HCT116 (cell line): ENCODE measurements at regions not wholly inside any gene's neighbourhood (a gene's known extent, or its start where the extent isn't known, plus 50 kb on each side); places are given as distances from the start of the nearest gene placed in this dataset.

Experiments used
- ATAC-seq: fragments of 200-7000 bp; cut with Tn5 transposase; 2 replicates; pipeline ENCODE4 v1.9.1; 2020; ENCODE audit warnings: mild to moderate bottlenecking, moderate library complexity
- BruUV-seq: library from RNA; stranded (reverse); fragments of 400-500 nt; replicated peaks from 2 replicates; lab custom pipeline; 2021; lab: Mats Ljungman, UMichigan
- CTCF ChIA-PET: fragments of 300-600 bp; sonication (Branson Sonifier 250); formaldehyde crosslinking; loops from one replicate; lab custom pipeline; 2021; ENCODE audit warnings: antibody characterized with exemption; lab: Charles Lee
- POLR2A ChIA-PET: fragments of 300-600, 350-600 bp; sonication (Branson Sonifier 250); formaldehyde crosslinking; loops from one replicate; lab custom pipeline; 2021; ENCODE audit warnings: antibody characterized with exemption; lab: Charles Lee
- RAD21 ChIA-PET, 2 experiments: fragments of 300-600 bp; sonication (Branson Sonifier 250); formaldehyde crosslinking; loops; one replicate each; lab custom pipeline; 2023; ENCODE audit warnings: low total read pairs in 2 of 2; ENCODE audit not compliant: uncharacterized antibody in 2 of 2, unreplicated experiment in 2 of 2, low non-redundant PET in 1 of 2; lab: Charles Lee
- DNase-seq: peaks from one replicate; pipeline ENCODE4 v3.0.0-alpha.2; 2010; ENCODE audit warnings: low read depth, low spot score
- H2AFZ ChIP-seq: fragments of 200-600 bp; shearing (Covaris generic), sonication (generic); 2 replicates; pipeline ENCODE4 v1.6.1; 2017; ENCODE audit warnings: low read depth, mixed run types, mixed read lengths, antibody characterized with exemption, low read length; ENCODE audit not compliant: poor library complexity, severe bottlenecking
- H3K27ac ChIP-seq: 2 replicates; pipeline ENCODE4 v1.5.1; 2012; ENCODE audit warnings: low read depth, low read length
- H3K27me3 ChIP-seq: fragments of 200-600 bp; sonication (generic); 2 replicates; pipeline ENCODE4 v1.6.1; 2016; ENCODE audit warnings: mixed run types, low read length, mixed read lengths; ENCODE audit not compliant: insufficient read depth
- H3K36me3 ChIP-seq, 2 experiments: fragments of 200-500 bp in 1 of 2; fragments of 200-600 bp in 1 of 2; sonication (Bioruptor generic) in 1 of 2; sonication (generic) in 1 of 2; 2 replicates each; pipeline versions ENCODE4 v1.5.1 to v1.6.1; 2014 to 2016; ENCODE audit warnings: low read length in 2 of 2, inconsistent platforms in 1 of 2, mixed read lengths in 1 of 2, mixed run types in 1 of 2; ENCODE audit not compliant: insufficient read depth in 2 of 2, control insufficient read depth in 1 of 2
- H3K4me1 ChIP-seq, 2 experiments: fragments of 200-600 bp in 1 of 2; sonication (generic) in 1 of 2; 2 replicates each; pipeline versions ENCODE4 v1.5.1 to v1.6.1; 2012 to 2017; ENCODE audit warnings: low read length in 2 of 2, inconsistent platforms in 1 of 2, mild to moderate bottlenecking in 1 of 2, mixed read lengths in 1 of 2, mixed run types in 1 of 2, moderate library complexity in 1 of 2; ENCODE audit not compliant: insufficient read depth in 2 of 2, control insufficient read depth in 1 of 2
- H3K4me2 ChIP-seq: fragments of 200-600 bp; sonication (generic); 2 replicates; pipeline ENCODE4 v1.6.1; 2017; ENCODE audit warnings: mixed run types, low read length, mixed read lengths
- H3K4me3 ChIP-seq, 2 experiments: fragments of 200-600 bp in 1 of 2; sonication (generic) in 1 of 2; replicated peaks in 1 of 2; 2 replicates each; pipeline ENCODE4 v1.5.1; 2011 to 2016; ENCODE audit warnings: low read length in 2 of 2, control low read depth in 1 of 2, low read depth in 1 of 2, mild to moderate bottlenecking in 1 of 2, mixed read lengths in 1 of 2, mixed run types in 1 of 2
- H3K79me2 ChIP-seq: fragments of 200-600 bp; sonication (generic); 2 replicates; pipeline ENCODE4 v1.6.1; 2017; ENCODE audit warnings: mild to moderate bottlenecking, mixed run types, low read length, moderate library complexity, mixed read lengths; ENCODE audit not compliant: insufficient read depth
- H3K9ac ChIP-seq: fragments of 200-600 bp; sonication (generic); 2 replicates; pipeline ENCODE4 v1.6.1; 2016; ENCODE audit warnings: low read length, mixed read lengths
- H3K9me2 ChIP-seq: fragments of 200-600 bp; sonication (generic), shearing (Covaris generic); 2 replicates; pipeline ENCODE4 v1.6.1; 2017; ENCODE audit warnings: mixed run types, mild to moderate bottlenecking, moderate library complexity; ENCODE audit not compliant: insufficient read depth
- H3K9me3 ChIP-seq, 2 experiments: fragments of 200-500 bp in 1 of 2; fragments of 200-600 bp in 1 of 2; sonication (Bioruptor generic) in 1 of 2; sonication (generic) in 1 of 2; 2 replicates each; pipeline ENCODE4 v1.6.1; 2014 to 2017; ENCODE audit warnings: low read length in 2 of 2, mixed read lengths in 2 of 2, inconsistent platforms in 1 of 2, low read depth in 1 of 2, mild to moderate bottlenecking in 1 of 2, mixed run types in 1 of 2, moderate library complexity in 1 of 2; ENCODE audit not compliant: control insufficient read depth in 1 of 2, insufficient read depth in 1 of 2
- H4K20me1 ChIP-seq: fragments of 200-600 bp; sonication (generic), shearing (Covaris generic); 2 replicates; pipeline ENCODE4 v1.6.1; 2017; ENCODE audit warnings: mixed run types, mild to moderate bottlenecking, moderate library complexity; ENCODE audit not compliant: insufficient read depth
- CBX3 ChIP-seq: IDR thresholded peaks from 2 replicates; pipeline ENCODE4 v1.6.1; 2012; ENCODE audit warnings: low read depth
- EGR1 ChIP-seq: IDR thresholded peaks from 2 replicates; pipeline ENCODE4 v1.6.1; 2012; ENCODE audit warnings: low read depth
- EZH2 ChIP-seq: fragments of 200-600 bp; sonication (generic); IDR thresholded peaks from 2 replicates; pipeline ENCODE4 v1.6.1; 2017; ENCODE audit warnings: antibody characterized with exemption, mixed run types
- FOSL1 ChIP-seq: IDR thresholded peaks from 2 replicates; pipeline ENCODE4 v1.6.1; 2012; ENCODE audit warnings: low read depth
- JUND ChIP-seq: IDR thresholded peaks from 2 replicates; pipeline ENCODE4 v1.6.1; 2012
- POLR2A ChIP-seq: IDR thresholded peaks from 2 replicates; pipeline ENCODE4 v1.7.0; 2011; ENCODE audit warnings: borderline replicate concordance; ENCODE audit not compliant: insufficient read depth, insufficient read length; ENCODE audit errors: extremely low read depth
- RAD21 ChIP-seq: IDR thresholded peaks from 2 replicates; pipeline ENCODE4 v1.6.1; 2012; ENCODE audit warnings: low read depth, mild to moderate bottlenecking
- SIN3A ChIP-seq: IDR thresholded peaks from 2 replicates; pipeline ENCODE4 v1.6.1; 2012; ENCODE audit warnings: low read depth
- SP1 ChIP-seq: IDR thresholded peaks from 2 replicates; pipeline ENCODE4 v1.6.1; 2012; ENCODE audit warnings: low read depth
- intact Hi-C: fragments of 100-400 bp; cut with micrococcal nuclease; formaldehyde crosslinking; loops from 2 replicates; pipeline ENCODE4 v1.10.0; 2022
- TF ChIP-seq, protein P1 (sequence below), 3 experiments: fragments of 200-600 bp in 1 of 3; sonication (generic) in 1 of 3; IDR thresholded peaks in 2 of 3; conservative IDR thresholded peaks in 1 of 3; 2 replicates each; pipeline ENCODE4 v1.5.1; 2012 to 2017; ENCODE audit warnings: low read depth in 2 of 3, low read length in 2 of 3, antibody characterized with exemption in 1 of 3, borderline replicate concordance in 1 of 3, control low read depth in 1 of 3, mild to moderate bottlenecking in 1 of 3, mixed read lengths in 1 of 3, mixed run types in 1 of 3, moderate library complexity in 1 of 3; ENCODE audit not compliant: insufficient read depth in 1 of 3
- TF ChIP-seq, protein P2 (sequence below): IDR thresholded peaks from 2 replicates; pipeline ENCODE4 v1.6.1; 2012
- TF ChIP-seq, protein P3 (sequence below): IDR thresholded peaks from 2 replicates; pipeline ENCODE4 v1.6.1; 2012; ENCODE audit warnings: low read depth

DNA sequence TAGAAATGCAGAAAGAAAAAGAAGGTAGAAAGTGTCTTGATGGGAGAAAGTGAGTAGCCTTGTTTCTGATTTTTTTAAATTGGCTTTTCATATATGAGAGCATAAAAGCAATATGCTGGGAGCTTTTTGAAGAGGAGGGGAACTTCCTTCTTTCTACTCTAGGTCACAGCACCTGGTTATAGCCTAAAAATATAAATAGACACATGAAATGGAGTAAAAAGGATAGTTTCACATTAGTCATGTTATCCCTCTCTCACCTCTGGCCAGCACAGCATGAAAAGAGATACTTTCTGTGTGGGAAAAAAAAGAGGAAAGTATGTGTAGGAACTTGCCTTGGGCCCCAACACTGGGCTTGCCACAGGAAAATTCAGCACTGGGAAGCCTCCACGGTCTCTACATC, 292.2 kb upstream of the ZWINT start:
- ChIA-PET POLR2A (no interaction called here), CTCF (no interaction called here), RAD21 (no interaction called here)
- Histone ChIP-seq H2AFZ (no peak overlapping the region), H3K4me2 (no peak overlapping the region), H3K4me1 (no peaks in the 10 kb centered on the region), H3K9me3 (peaks cover 13 to 14% of the 10 kb centered on the region in 2 experiments; a peak in 2 of 4 replicates), H3K9me2 (no peaks in the 10 kb centered on the region), H4K20me1 (no peaks in the 10 kb centered on the region), H3K36me3 (no peaks in the 10 kb centered on the region), H3K27me3 (no peaks in the 10 kb centered on the region), H3K79me2 (no peaks in the 10 kb centered on the region), H3K4me3 (no peak overlapping the region), H3K9ac (no peak overlapping the region), H3K27ac (no peak overlapping the region)
- ATAC-seq, result no peak
- TF ChIP-seq FOSL1 (no peak), SP1 (no peak), CBX3 (no peak), POLR2A (no peak), SIN3A (no peak), EZH2 (no peak), EGR1 (no peak), JUND (no peak), RAD21 (no peak)
- TF ChIP-seq, protein P1, sequence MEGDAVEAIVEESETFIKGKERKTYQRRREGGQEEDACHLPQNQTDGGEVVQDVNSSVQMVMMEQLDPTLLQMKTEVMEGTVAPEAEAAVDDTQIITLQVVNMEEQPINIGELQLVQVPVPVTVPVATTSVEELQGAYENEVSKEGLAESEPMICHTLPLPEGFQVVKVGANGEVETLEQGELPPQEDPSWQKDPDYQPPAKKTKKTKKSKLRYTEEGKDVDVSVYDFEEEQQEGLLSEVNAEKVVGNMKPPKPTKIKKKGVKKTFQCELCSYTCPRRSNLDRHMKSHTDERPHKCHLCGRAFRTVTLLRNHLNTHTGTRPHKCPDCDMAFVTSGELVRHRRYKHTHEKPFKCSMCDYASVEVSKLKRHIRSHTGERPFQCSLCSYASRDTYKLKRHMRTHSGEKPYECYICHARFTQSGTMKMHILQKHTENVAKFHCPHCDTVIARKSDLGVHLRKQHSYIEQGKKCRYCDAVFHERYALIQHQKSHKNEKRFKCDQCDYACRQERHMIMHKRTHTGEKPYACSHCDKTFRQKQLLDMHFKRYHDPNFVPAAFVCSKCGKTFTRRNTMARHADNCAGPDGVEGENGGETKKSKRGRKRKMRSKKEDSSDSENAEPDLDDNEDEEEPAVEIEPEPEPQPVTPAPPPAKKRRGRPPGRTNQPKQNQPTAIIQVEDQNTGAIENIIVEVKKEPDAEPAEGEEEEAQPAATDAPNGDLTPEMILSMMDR (IDR thresholded peaks at IDR 0.05 in 2 of 3, conservative IDR thresholded peaks at IDR 0.05 in 1 of 3; ENCODE audit: borderline replicate concordance in 1 of 3, insufficient read depth in 1 of 3, low read depth in 2 of 3, low read length in 2 of 3), result no peak
- TF ChIP-seq, protein P2, sequence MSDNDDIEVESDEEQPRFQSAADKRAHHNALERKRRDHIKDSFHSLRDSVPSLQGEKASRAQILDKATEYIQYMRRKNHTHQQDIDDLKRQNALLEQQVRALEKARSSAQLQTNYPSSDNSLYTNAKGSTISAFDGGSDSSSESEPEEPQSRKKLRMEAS, result no peak
- TF ChIP-seq, protein P3, sequence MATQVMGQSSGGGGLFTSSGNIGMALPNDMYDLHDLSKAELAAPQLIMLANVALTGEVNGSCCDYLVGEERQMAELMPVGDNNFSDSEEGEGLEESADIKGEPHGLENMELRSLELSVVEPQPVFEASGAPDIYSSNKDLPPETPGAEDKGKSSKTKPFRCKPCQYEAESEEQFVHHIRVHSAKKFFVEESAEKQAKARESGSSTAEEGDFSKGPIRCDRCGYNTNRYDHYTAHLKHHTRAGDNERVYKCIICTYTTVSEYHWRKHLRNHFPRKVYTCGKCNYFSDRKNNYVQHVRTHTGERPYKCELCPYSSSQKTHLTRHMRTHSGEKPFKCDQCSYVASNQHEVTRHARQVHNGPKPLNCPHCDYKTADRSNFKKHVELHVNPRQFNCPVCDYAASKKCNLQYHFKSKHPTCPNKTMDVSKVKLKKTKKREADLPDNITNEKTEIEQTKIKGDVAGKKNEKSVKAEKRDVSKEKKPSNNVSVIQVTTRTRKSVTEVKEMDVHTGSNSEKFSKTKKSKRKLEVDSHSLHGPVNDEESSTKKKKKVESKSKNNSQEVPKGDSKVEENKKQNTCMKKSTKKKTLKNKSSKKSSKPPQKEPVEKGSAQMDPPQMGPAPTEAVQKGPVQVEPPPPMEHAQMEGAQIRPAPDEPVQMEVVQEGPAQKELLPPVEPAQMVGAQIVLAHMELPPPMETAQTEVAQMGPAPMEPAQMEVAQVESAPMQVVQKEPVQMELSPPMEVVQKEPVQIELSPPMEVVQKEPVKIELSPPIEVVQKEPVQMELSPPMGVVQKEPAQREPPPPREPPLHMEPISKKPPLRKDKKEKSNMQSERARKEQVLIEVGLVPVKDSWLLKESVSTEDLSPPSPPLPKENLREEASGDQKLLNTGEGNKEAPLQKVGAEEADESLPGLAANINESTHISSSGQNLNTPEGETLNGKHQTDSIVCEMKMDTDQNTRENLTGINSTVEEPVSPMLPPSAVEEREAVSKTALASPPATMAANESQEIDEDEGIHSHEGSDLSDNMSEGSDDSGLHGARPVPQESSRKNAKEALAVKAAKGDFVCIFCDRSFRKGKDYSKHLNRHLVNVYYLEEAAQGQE, result no peak
- no TSS peak for BruUV-seq
- intact Hi-C loops, result no loop called here
- no peak for DNase-seq
